ENCODE measurements at regions not wholly inside any gene's neighbourhood (a gene's known extent, or its start where the extent isn't known, plus 50 kb on each side); places are given as distances from the start of the nearest gene placed in this dataset.

- Histone ChIP-seq H3K79me2 (ENCODE audit: insufficient read depth, low read length) (no peaks in the 10 kb centered on the region), H3K4me1 (ENCODE audit: control insufficient read depth in 1 of 2, insufficient read depth in 2 of 2, low read length in 2 of 2) (no peaks in the 10 kb centered on the region), H3K36me3 (replicated peaks in 1 of 2; ENCODE audit: control insufficient read depth in 1 of 2, insufficient read depth in 2 of 2, low read length in 2 of 2) (no peaks in the 10 kb centered on the region), H4K20me1 (ENCODE audit: insufficient read depth, low read length) (no peaks in the 10 kb centered on the region), H3K4me2 (replicated peaks; ENCODE audit: extremely low read depth, low read length, poor library complexity, severe bottlenecking) (no peak overlapping the region), H3K27ac (ENCODE audit: low read depth in 1 of 2, low read length in 2 of 2) (no peak overlapping the region), H2AFZ (ENCODE audit: insufficient read depth, low read depth, low read length, poor library complexity, severe bottlenecking) (no peak overlapping the region), H3K9me3 (replicated peaks in 1 of 2; ENCODE audit: control insufficient read depth in 1 of 2, insufficient read depth in 1 of 2, low read length in 2 of 2) (peaks cover 3 to 7% of the 10 kb centered on the region in 2 donors), H3K4me3 (replicated peaks in 1 of 3; ENCODE audit: low read depth in 2 of 3, low read length in 3 of 3) (no peak overlapping the region), H3K27me3 (ENCODE audit: control insufficient read depth in 2 of 2, insufficient read depth in 2 of 2, low read length in 2 of 2) (no peaks in the 10 kb centered on the region), H3K9ac (ENCODE audit: insufficient read depth, low read length, poor library complexity, severe bottlenecking) (no peak overlapping the region)
- peaks cover 2 to 14% (median 10%) of the 10 kb centered on the region in 7 donors for H3K9me3 Mint-ChIP-seq
- TF ChIP-seq CTCF (IDR thresholded peaks at IDR 0.05): no peak
- WGBS (ENCODE audit: insufficient coverage): 78% methylated on average over 3 of the region's 5 CpGs
- no peak overlapping the region for H3K4me3 Mint-ChIP-seq
- DNase-seq: no peak
- H3K4me1 Mint-ChIP-seq: no peaks in the 10 kb centered on the region
- no peaks in the 10 kb centered on the region for H3K36me3 Mint-ChIP-seq
- intact Hi-C loops (cut with micrococcal nuclease): no loop called here
- H3K27me3 Mint-ChIP-seq (ENCODE audit: low read depth in 3 of 3): peaks cover 2 to 6% (median 4%) of the 10 kb centered on the region in 3 donors
- H3K27ac Mint-ChIP-seq: no peak overlapping the region
Measured at GRCh38 chr10:33103863-33104379, 145.9 kb upstream of the ITGB1 start.

- Histone ChIP-seq H3K9ac (ENCODE audit: insufficient read depth, low read length, poor library complexity, severe bottlenecking) (no peak overlapping the region), H4K20me1 (ENCODE audit: insufficient read depth, low read length) (no peaks in the 10 kb centered on the region), H3K9me3 (replicated peaks in 1 of 2; ENCODE audit: control insufficient read depth in 1 of 2, insufficient read depth in 1 of 2, low read length in 2 of 2) (peaks cover 3 to 7% of the 10 kb centered on the region in 2 donors), H3K27me3 (ENCODE audit: control insufficient read depth in 2 of 2, insufficient read depth in 2 of 2, low read length in 2 of 2) (no peaks in the 10 kb centered on the region), H3K4me3 (replicated peaks in 1 of 3; ENCODE audit: low read depth in 2 of 3, low read length in 3 of 3) (no peak overlapping the region), H2AFZ (ENCODE audit: insufficient read depth, low read depth, low read length, poor library complexity, severe bottlenecking) (no peak overlapping the region), H3K79me2 (ENCODE audit: insufficient read depth, low read length) (no peaks in the 10 kb centered on the region), H3K4me1 (ENCODE audit: control insufficient read depth in 1 of 2, insufficient read depth in 2 of 2, low read length in 2 of 2) (no peaks in the 10 kb centered on the region), H3K27ac (ENCODE audit: low read depth in 1 of 2, low read length in 2 of 2) (no peak overlapping the region), H3K36me3 (replicated peaks in 1 of 2; ENCODE audit: control insufficient read depth in 1 of 2, insufficient read depth in 2 of 2, low read length in 2 of 2) (no peaks in the 10 kb centered on the region), H3K4me2 (replicated peaks; ENCODE audit: extremely low read depth, low read length, poor library complexity, severe bottlenecking) (no peak overlapping the region)
- H3K9me3 Mint-ChIP-seq: peaks cover 2 to 14% (median 10%) of the 10 kb centered on the region in 7 donors
- H3K4me1 Mint-ChIP-seq: no peaks in the 10 kb centered on the region
- H3K4me3 Mint-ChIP-seq: no peak overlapping the region
- intact Hi-C loops (cut with micrococcal nuclease): no loop called here
- peaks cover 0 to 6% (median 4%) of the 10 kb centered on the region in 3 donors for H3K27me3 Mint-ChIP-seq (ENCODE audit: low read depth in 3 of 3)
- H3K36me3 Mint-ChIP-seq: no peaks in the 10 kb centered on the region
- no peak for DNase-seq
- WGBS (ENCODE audit: insufficient coverage): 85% methylated on average over 4 of the region's 5 CpGs
- TF ChIP-seq CTCF (IDR thresholded peaks at IDR 0.05): no peak
- H3K27ac Mint-ChIP-seq: no peak overlapping the region
Measured at GRCh38 chr10:33102071-33102470, 144.0 kb upstream of the ITGB1 start.

All from CD14-positive monocyte (primary cell).